ENCODE measurements at regions not wholly inside any gene's neighbourhood (a gene's known extent, or its start where the extent isn't known, plus 50 kb on each side); places are given as distances from the start of the nearest gene placed in this dataset.
A peak's percentile ranks its signal among the peaks of the same experiment; 100 is the strongest.

DNA sequence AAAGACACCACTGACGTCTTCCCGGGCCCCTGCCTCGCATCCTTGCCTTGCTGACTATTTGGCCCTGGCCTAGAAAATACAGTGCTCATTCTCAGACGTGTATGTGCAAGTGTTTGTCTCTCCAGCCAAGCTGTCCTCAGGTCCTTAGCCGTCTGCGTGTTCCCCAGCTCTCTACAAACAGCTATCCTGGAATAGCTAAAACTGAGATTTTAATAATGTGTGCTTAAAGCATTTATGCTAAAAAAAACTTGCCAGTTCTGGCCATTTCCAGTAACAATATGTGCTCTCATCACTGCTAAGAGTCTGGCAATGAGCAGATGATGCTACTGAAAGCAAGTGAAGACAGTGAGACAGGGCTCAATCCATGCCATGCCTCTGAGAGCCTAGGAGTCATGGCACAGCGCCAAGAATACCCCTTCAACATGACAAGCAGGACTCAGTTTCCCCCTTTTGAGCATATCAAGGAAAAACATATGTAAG lies 55.7 kb downstream of the IRF2BP2 start:
- H3K27me3 ChIP-seq (ENCODE audit: control insufficient read depth, insufficient read depth, low read length), result no peaks in the 10 kb centered on the region
- TF ChIP-seq CTCF (IDR thresholded peaks at IDR 0.05; ENCODE audit: insufficient read depth, low read depth, low read length), result no peak
- no peak overlapping the region for H3K4me3 ChIP-seq (ENCODE audit: low read depth, low read length)
- DNase-seq (ENCODE audit: low read depth), result no peak
- ChIA-PET POLR2A (no interaction called here), CTCF (interaction anchor here (1.0 to 2.9 kb wide), 4 partner anchors 13 to 539 kb away, joined by 3 to 7 read pairs (median 4); no protein-coding TSS in a partner anchor)
- no peaks in the 10 kb centered on the region for H3K36me3 ChIP-seq (ENCODE audit: control insufficient read depth, insufficient read depth, low read length)

DNA sequence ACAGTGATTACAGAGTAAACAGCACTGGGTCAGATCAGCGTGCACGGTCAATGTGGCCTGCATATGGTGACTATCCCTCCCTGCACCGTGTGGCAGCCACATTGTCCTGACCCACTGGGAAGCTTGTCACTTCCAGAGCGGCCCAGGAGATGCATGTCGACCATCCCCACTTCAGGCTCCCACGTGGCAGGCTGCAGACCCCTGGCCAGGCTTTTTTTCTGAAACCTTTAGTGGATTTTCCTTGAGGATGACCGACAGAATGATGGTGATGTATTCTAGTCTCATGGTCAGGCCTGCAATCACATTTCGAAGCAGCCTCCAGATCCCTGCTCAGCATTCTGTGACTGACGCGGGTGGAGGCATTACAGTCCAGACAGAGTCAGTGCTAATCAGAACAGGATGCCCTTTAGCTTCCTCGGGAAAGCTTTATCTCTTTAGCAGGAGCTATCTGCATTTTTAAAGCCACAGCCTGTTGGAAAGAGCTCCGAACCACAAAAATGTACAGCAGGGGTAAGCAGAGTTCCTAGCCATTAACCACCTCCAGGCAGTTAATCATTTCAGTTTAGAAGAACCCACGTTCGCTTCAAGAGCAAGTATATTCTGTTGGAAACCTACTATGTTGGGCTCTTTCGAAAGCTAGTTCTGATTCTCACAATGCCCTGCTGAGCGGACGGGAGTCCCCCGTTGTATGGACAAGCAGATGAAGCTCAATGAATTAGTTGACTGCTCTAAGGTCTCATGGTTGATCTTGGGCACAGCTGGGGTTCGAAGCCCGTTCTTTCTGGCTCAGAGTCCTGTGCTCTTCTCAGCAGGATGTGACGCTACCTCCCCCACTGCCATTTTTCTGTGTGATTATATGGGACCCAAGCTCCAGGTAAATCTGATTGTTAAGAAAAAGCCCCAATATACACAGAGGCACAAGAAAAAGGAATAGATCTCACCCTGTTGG lies 56.5 kb downstream of the IRF2BP2 start:
- H3K4me3 ChIP-seq (ENCODE audit: low read depth, low read length), result no peak overlapping the region
- no peaks in the 10 kb centered on the region for H3K27me3 ChIP-seq (ENCODE audit: control insufficient read depth, insufficient read depth, low read length)
- no peak for TF ChIP-seq CTCF (IDR thresholded peaks at IDR 0.05; ENCODE audit: insufficient read depth, low read depth, low read length)
- no peaks in the 10 kb centered on the region for H3K36me3 ChIP-seq (ENCODE audit: control insufficient read depth, insufficient read depth, low read length)
- ChIA-PET POLR2A (no interaction called here), CTCF (interaction anchor here (0.6 to 2.9 kb wide), 6 partner anchors 13 to 540 kb away, joined by 3 to 7 read pairs (median 4); no protein-coding TSS in a partner anchor)
- DNase-seq (ENCODE audit: low read depth), result peak; percentile 84

GRCh38 chr1:234551032-234551378 lies 59.0 kb downstream of the IRF2BP2 start:
- H3K4me3 ChIP-seq (ENCODE audit: low read depth, low read length), result no peak overlapping the region
- no peak for TF ChIP-seq CTCF (IDR thresholded peaks at IDR 0.05; ENCODE audit: insufficient read depth, low read depth, low read length)
- no peaks in the 10 kb centered on the region for H3K36me3 ChIP-seq (ENCODE audit: control insufficient read depth, insufficient read depth, low read length)
- ChIA-PET POLR2A (no interaction called here), CTCF (interaction anchor here (0.9 to 1.7 kb wide), 3 partner anchors 10 to 17 kb away, joined by 3 read pairs; no protein-coding TSS in a partner anchor)
- DNase-seq (ENCODE audit: low read depth), result no peak
- no peaks in the 10 kb centered on the region for H3K27me3 ChIP-seq (ENCODE audit: control insufficient read depth, insufficient read depth, low read length)

DNA sequence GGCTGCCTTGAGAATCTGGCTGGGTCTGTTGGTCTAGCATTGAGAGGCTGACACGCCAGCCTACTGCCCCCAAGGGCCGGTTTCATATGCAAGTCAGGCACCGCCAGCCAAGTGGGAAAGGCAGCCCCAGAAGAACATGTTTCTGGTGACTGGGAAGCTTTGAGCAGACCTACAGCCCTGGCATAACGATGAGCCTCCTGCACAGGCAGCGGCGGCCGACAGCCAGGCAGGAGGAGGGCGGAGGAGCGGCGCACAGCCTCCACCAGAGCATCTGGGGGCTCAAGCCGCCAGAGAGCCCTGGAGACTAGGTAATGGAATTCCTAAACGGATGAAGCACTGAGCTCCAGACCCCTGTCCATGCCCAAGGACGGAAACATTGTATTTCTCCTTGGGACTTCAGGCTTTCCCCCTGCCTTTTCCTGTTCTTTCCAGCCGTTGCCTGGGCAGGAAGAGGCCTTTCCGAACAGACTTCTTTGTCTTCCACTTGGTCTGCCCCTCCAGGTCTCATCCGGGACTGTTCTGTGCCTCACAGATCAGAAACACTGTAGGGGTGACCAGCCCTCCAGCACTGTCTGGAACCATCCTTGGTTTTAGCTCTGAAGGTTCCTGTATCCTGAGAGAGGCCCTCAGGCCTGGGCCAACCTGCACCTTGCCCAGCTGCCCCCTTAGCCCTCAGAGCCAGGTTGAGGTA lies 59.5 kb downstream of the IRF2BP2 start:
- CTCF ChIA-PET, result interaction anchor here (0.9 to 1.7 kb wide), 3 partner anchors 11 to 17 kb away, joined by 3 read pairs; no protein-coding TSS in a partner anchor
- no peak for DNase-seq (ENCODE audit: low read depth)
- Histone ChIP-seq H3K27me3 (ENCODE audit: control insufficient read depth, insufficient read depth, low read length) (no peaks in the 10 kb centered on the region), H3K4me3 (ENCODE audit: low read depth, low read length) (no peak overlapping the region), H3K36me3 (ENCODE audit: control insufficient read depth, insufficient read depth, low read length) (no peaks in the 10 kb centered on the region)
- POLR2A ChIA-PET, result no interaction called here
- TF ChIP-seq CTCF (IDR thresholded peaks at IDR 0.05; ENCODE audit: insufficient read depth, low read depth, low read length), result no peak

DNA sequence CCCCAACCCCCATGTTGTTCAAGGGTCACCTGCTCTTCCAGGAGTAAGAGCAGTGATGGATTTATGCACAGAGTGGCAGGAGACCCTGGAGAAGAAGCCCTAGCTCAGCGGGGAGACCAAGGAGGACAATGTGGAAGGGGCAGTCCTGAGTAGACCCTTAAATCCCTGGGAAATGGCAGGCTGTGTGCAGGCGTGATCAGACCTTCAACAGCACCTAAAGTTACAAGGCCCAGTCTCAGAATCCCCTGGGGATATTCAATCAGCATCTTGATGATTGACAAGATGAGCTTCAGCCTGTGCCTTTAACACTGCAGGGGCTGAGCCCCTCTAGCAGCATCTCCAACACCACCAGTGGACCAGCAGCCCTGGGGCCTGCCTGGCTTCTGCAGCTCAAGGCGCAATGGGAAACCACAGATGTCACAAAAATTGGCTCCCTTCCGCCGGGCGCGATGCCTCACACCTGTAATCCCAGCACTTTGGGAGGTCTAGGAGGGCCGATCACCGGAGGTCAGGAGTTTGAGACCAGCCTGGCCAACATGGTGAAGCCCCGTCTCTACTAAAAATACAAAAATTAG lies 60.4 kb downstream of the IRF2BP2 start:
- ChIA-PET POLR2A (no interaction called here), CTCF (no interaction called here)
- no peak for DNase-seq (ENCODE audit: low read depth)
- H3K27me3 ChIP-seq (ENCODE audit: control insufficient read depth, insufficient read depth, low read length), result no peaks in the 10 kb centered on the region
- TF ChIP-seq CTCF (IDR thresholded peaks at IDR 0.05; ENCODE audit: insufficient read depth, low read depth, low read length), result no peak
- H3K36me3 ChIP-seq (ENCODE audit: control insufficient read depth, insufficient read depth, low read length), result no peaks in the 10 kb centered on the region
- H3K4me3 ChIP-seq (ENCODE audit: low read depth, low read length), result no peak overlapping the region
